Breast epithelium (tissue), 4 donors: ENCODE measurements at regions not wholly inside any gene's neighbourhood (a gene's known extent, or its start where the extent isn't known, plus 50 kb on each side); places are given as distances from the start of the nearest gene placed in this dataset.

ENCODE experiments used
- DNase-seq, 2 donors: peaks; one replicate each; pipeline ENCODE4 v3.0.0-alpha.2; 2019; ENCODE audit warnings: low spot score in 2 of 2
- H3K27ac ChIP-seq, 2 donors: fragments of 200-600 bp; sonication (generic) in 1 of 2; one replicate each; pipeline ENCODE4 v1.5.1; 2016 to 2019; ENCODE audit warnings: mild to moderate bottlenecking in 1 of 2
- H3K27me3 ChIP-seq, 2 donors: fragments of 200-600 bp; sonication (generic) in 1 of 2; one replicate each; pipeline versions ENCODE4 v1.5.1 to v1.6.0; 2017 to 2019; ENCODE audit warnings: control low read depth in 1 of 2, mild to moderate bottlenecking in 1 of 2
- H3K36me3 ChIP-seq: fragments of 200-600 bp; one replicate; pipeline ENCODE4 v1.5.1; 2019
- H3K4me1 ChIP-seq, 2 donors: fragments of 200-600 bp; sonication (generic); one replicate each; pipeline ENCODE4 v1.5.1; 2016 to 2019; ENCODE audit warnings: control low read depth in 1 of 2
- H3K4me3 ChIP-seq, 3 donors: fragments of 200-600 bp; sonication (generic); 1 replicate in 2 of 3; 2 replicates in 1 of 3; pipeline ENCODE4 v1.5.1; 2016 to 2019; ENCODE audit warnings: mild to moderate bottlenecking in 3 of 3, moderate library complexity in 2 of 3
- H3K9me3 ChIP-seq, 2 donors: fragments of 200-600 bp; sonication (generic) in 1 of 2; one replicate each; pipeline ENCODE4 v1.5.1; 2016 to 2019; ENCODE audit warnings: control low read depth in 1 of 2
- POLR2A ChIP-seq: fragments of 450-650 bp; IDR thresholded peaks from one replicate; pipeline ENCODE4 v1.6.1; 2016; ENCODE audit warnings: antibody characterized with exemption, mild to moderate bottlenecking, moderate library complexity
- POLR2AphosphoS5 ChIP-seq, 3 donors: sonication (generic); formaldehyde crosslinking; IDR thresholded peaks; one replicate each; pipeline ENCODE4 v1.6.1; 2017; ENCODE audit warnings: antibody characterized with exemption in 3 of 3
- intact Hi-C: fragments of 100-400 bp; cut with DNase I; formaldehyde crosslinking; loops from one replicate; pipeline ENCODE4 v1.15.1; 2023; ENCODE audit warnings: low total_unique reads
- TF ChIP-seq, protein P1 (sequence below), 3 donors: fragments of 450-650 bp; IDR thresholded peaks; one replicate each; pipeline ENCODE4 v1.5.1; 2016 to 2017; ENCODE audit warnings: antibody characterized with exemption in 3 of 3, mild to moderate bottlenecking in 3 of 3, moderate library complexity in 3 of 3

DNA sequence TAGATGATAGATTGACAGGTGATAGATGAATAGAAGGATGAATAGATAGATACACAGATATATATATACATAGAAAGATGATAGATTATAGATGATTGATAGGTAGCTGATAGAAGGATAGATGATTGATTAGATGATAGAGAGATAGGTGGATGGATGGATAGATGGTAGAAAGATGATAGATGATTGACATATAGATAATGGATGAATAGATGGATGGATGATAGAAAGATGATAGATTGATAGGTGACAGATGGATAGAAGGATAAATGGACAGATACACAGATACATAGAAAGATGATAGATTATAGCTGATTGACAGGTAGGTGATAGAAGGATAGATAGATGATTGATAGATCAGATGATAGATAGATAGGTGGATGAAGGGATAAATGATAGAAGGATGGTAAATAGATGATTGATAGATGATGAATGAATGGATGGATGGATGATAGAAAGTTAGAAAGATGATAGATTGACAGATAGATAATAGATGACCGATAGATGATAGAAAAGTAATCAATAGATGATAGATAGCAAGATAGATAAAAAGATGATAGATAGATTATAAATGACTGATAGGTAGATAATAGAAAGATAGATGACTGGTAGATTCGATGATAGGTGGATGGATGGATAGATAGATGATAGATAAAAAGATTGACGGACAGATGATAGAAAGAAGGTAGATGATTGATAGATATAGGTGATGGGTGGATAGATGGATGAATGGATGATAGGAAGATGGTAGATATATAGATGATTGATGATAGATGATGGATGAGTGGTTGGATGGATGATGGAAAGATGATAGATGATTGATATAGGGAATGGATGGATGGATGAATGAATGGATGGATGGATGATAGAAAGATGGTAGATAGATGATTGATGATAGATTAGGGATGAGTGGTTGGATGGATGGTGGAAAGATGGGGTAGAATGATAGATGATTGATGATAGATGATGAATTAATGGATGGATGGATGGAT lies 80.4 kb downstream of the MICALL2 start:
- Histone ChIP-seq H3K9me3 (peaks cover 0 to 4% of the 10 kb centered on the region in 2 donors), H3K36me3 (no peaks in the 10 kb centered on the region), H3K27ac (no peak overlapping the region), H3K4me3 (no peak overlapping the region), H3K27me3 (peaks cover 0 to 76% of the 10 kb centered on the region in 2 donors), H3K4me1 (no peaks in the 10 kb centered on the region)
- TF ChIP-seq POLR2AphosphoS5 (IDR thresholded peaks at IDR 0.05) (no peak), POLR2A (no peak)
- TF ChIP-seq, protein P1, sequence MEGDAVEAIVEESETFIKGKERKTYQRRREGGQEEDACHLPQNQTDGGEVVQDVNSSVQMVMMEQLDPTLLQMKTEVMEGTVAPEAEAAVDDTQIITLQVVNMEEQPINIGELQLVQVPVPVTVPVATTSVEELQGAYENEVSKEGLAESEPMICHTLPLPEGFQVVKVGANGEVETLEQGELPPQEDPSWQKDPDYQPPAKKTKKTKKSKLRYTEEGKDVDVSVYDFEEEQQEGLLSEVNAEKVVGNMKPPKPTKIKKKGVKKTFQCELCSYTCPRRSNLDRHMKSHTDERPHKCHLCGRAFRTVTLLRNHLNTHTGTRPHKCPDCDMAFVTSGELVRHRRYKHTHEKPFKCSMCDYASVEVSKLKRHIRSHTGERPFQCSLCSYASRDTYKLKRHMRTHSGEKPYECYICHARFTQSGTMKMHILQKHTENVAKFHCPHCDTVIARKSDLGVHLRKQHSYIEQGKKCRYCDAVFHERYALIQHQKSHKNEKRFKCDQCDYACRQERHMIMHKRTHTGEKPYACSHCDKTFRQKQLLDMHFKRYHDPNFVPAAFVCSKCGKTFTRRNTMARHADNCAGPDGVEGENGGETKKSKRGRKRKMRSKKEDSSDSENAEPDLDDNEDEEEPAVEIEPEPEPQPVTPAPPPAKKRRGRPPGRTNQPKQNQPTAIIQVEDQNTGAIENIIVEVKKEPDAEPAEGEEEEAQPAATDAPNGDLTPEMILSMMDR (IDR thresholded peaks at IDR 0.05) = no peak
- intact Hi-C loops = no loop called here
- no peak for DNase-seq

DNA sequence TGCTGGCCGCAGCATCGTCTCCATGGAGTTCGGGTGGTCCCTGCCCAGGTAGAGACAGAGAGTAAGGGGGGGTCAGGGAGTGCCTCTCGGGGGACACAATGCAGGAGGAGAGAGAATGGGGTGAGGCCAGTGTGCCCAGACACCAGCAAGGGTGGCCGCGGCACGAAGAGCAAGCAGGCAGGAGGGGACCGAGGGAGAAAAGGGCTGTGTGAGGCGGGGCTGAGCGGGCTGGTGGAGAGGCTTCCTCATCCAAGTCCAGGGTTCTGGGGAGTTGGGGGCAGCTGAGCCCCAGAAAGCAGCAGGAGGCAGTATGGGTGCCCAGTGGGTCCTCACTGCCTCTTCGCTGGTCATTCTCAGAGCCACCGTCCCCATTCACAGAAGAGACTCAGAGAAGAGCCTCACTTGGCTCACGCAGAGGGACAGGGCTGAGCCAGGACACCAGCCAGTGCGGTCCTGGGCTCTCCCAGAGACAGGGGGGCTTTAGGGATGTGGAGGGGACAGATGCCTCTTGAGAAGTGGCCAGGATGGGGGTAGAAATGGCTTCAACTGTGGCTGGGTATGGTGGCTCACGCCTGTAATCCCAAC lies 78.9 kb downstream of the MICALL2 start:
- peaks cover 0 to 81% of the 10 kb centered on the region in 2 donors for H3K27me3 ChIP-seq
- intact Hi-C loops = no loop called here

GRCh38 chr7:1380821-1381580 lies 78.3 kb downstream of the MICALL2 start:
- Histone ChIP-seq H3K4me1 (no peaks in the 10 kb centered on the region), H3K27me3 (peaks cover 0 to 81% of the 10 kb centered on the region in 2 donors)
- intact Hi-C loops = no loop called here

More for the DNA sequence above, 78.9 kb downstream of the MICALL2 start:
- Histone ChIP-seq H3K9me3 (peaks cover 0 to 4% of the 10 kb centered on the region in 2 donors), H3K36me3 (no peaks in the 10 kb centered on the region), H3K4me3 (no peak overlapping the region), H3K4me1 (no peaks in the 10 kb centered on the region), H3K27ac (no peak overlapping the region)
- DNase-seq = no peak
- TF ChIP-seq, protein P1 (IDR thresholded peaks at IDR 0.05) = no peak
- no peak for TF ChIP-seq POLR2AphosphoS5 (IDR thresholded peaks at IDR 0.05)
- TF ChIP-seq POLR2A = no peak

DNA sequence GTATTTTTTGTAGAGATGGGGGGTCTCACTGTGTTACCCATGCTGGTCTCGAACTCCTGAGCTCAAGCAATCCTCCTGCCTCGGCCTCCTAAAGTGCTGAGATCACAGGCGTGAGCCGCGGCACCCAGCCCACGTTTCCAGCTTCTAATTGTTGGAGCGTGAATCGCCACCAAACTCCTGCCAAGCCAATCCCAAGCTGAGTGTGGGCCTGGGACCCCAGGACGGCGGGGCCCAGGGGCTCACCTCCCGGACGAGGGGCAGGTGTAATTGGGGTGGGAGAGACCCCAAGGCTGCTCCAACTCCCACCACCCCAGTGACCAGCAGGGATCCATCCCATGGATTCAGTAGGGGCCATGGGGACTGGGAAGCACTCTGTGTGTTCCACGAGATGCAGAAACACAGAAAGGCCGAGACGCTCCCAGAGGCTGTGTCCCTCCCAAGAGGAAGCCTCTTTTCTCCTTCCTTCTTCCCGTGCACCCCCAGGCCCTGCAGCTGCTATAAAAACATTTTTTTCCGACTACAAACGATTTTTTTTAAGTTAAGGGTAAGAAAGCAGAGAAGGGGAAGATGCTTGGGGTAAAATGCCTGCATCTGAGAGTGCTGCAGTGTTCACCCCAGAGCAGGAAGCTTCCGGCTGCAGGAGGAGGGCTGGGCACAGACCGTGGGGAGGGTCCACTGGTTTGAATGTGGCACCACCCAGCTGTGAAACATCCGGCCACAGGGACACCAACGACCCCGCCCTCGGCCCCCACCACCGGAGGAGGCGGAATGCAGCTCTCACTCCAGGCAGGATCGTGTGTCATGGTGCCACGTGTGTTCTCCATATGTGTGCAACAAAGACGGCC lies 76.5 kb downstream of the MICALL2 start:
- Histone ChIP-seq H3K4me3 (no peak overlapping the region), H3K27me3 (peaks cover 0 to 80% of the 10 kb centered on the region in 2 donors), H3K9me3 (peaks cover 0 to 4% of the 10 kb centered on the region in 2 donors), H3K36me3 (no peaks in the 10 kb centered on the region), H3K4me1 (no peaks in the 10 kb centered on the region), H3K27ac (no peak overlapping the region)
- TF ChIP-seq POLR2AphosphoS5 (IDR thresholded peaks at IDR 0.05) (no peak), POLR2A (no peak)
- TF ChIP-seq, protein P1 (IDR thresholded peaks at IDR 0.05) = no peak
- no peak for DNase-seq
- intact Hi-C loops = no loop called here

More at GRCh38 chr7:1380821-1381580, 78.3 kb downstream of the MICALL2 start:
- Histone ChIP-seq H3K36me3 (no peaks in the 10 kb centered on the region), H3K9me3 (peaks cover 0 to 4% of the 10 kb centered on the region in 2 donors), H3K4me3 (no peak overlapping the region), H3K27ac (no peak overlapping the region)
- no peak for DNase-seq
- TF ChIP-seq POLR2AphosphoS5 (IDR thresholded peaks at IDR 0.05) = no peak
- TF ChIP-seq POLR2A = no peak
- TF ChIP-seq, protein P1 (IDR thresholded peaks at IDR 0.05) = no peak
